NCI-H345 treated with DMSO at 0.1 percent for 48 hours (cell line): ENCODE measurements at regions not wholly inside any gene's neighbourhood (a gene's known extent, or its start where the extent isn't known, plus 50 kb on each side); places are given as distances from the start of the nearest gene placed in this dataset.

Experiments used
- DNase-seq: peaks from one replicate; lab custom pipeline; 2025; ENCODE audit not compliant: unreplicated experiment; lab: John Stamatoyannopoulos, UW

DNA sequence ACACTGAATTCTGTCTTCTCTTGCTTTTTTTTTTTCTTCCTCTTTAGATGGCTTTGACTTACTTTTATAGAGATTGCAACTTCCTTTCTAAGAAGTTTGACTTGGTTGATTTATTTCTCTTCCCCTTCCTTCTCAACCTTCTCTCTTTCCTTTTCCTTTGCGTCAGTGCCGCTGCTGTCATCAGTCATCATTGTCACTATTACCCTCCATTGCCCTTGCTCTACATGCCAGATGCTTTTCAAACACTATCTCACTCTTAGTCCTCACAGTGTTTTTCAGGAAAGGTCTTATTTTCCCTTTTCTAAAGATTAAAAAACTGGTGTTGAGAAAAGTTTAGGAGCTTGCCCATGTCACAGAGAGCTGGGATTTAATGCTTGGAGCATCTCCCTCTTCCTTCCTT lies 74.7 kb upstream of the C11orf87 start:
- no peak for DNase-seq

DNA sequence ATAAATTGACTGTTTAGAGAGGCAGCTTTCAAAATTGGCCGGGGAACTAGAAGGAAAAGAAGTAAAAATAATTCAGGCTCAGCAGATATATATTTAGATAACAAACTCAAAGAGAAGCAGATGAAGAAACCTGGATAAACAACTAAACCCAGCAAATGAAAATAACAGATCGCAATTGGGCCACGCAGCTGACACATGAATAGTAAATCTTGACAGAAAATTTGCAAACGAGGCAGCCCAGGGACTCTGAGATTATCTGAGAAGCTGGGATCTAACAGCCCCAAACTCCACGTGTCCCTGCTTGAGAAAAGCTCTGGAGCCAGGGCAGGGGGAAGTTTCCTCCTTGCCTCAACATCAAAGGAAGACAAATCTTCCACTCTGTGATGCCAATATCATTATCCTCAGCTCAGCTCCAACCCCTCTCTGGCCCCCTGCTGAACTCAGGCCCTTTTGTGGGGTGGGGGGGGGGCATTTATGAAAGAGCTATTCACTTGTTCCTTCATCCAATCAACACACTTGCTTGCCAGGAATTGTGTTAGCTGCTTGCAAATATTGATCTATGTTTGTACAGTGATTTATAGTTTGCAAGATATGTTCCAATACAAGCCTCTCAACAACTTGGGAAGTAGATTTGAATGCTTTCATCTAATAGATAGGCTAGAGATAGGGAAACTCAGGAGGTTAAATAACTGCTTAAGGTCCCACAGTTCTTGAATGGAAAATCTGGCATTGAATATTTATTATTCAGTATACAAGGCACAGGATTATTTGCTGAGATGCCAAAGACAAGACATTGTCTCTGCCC lies 72.5 kb upstream of the C11orf87 start:
- no peak for DNase-seq

DNA sequence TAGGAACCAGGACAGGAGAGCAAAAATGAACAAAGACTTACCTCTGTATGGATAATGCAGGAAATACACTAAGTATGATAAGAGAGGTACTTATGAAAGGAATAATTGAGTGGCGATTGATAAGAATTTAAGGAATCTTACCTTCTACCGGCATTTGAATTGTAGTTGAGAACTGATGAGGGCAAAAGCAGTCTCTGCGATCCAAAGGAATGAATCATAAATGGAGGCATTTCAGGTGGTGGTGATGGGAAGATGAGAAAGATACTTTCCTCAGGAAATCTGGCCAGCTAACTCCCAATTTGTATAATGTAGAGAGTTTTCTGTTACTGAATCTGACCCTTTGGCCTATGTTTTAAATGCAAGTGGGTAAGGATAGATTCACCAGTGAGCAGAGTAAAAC lies 71.9 kb upstream of the C11orf87 start:
- DNase-seq: no peak

DNA sequence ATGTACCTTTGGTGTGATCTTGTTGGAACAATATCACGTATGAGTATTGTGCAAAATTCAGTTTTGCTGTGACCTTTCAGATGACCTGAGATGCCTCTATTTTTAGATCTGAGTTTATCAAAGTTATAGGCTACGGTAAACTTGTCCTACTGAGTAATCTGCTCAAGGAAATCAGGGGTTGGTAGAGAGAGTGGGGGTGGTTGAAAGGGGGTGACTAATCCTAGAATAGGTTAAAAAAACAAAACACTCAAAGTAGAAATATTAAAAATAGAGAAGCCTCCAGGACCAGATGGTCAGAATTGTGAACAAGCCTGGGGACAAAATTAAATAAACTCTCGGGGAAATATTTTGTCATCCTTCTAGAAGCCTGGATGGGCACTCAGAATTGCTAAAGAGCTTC lies 59.9 kb upstream of the C11orf87 start:
- no peak for DNase-seq

DNA sequence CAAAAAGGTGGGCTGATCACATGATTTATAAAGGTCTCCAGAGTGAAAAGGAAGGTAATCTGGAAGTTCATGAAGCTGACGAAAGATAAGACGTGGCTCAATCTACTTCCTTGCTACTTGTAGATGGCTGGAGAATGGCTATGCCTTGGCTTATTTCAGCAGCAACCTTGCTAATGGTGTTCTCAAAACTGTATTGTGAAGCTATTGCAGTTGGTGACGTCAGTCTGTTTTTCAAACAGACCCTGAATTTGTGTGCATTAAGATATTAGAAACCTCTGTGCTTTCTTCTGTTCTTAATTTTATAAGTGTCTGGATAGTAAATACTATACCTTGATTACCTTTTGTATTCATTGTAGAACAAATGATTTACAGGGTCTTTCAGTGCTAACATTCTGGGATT lies 58.3 kb upstream of the C11orf87 start:
- DNase-seq: no peak

DNA sequence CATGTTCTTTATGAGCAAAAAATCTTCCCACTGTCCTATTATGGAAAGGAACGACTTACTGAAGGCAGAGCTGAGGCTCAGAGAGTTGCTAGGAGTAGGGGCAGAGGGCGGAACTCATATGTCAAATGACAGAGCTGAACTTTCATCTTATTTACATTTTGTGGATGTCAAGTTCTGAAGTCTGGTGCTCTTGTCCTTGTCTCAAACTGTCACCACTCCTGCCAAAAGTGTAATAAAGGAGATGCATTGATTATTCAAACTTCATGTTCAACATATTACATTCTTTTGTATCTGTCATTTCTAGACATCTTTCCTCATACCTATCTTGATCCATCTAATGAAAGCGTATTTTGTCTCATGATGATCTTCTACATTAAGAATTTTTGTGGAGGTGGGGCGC lies 57.1 kb upstream of the C11orf87 start:
- no peak for DNase-seq

DNA sequence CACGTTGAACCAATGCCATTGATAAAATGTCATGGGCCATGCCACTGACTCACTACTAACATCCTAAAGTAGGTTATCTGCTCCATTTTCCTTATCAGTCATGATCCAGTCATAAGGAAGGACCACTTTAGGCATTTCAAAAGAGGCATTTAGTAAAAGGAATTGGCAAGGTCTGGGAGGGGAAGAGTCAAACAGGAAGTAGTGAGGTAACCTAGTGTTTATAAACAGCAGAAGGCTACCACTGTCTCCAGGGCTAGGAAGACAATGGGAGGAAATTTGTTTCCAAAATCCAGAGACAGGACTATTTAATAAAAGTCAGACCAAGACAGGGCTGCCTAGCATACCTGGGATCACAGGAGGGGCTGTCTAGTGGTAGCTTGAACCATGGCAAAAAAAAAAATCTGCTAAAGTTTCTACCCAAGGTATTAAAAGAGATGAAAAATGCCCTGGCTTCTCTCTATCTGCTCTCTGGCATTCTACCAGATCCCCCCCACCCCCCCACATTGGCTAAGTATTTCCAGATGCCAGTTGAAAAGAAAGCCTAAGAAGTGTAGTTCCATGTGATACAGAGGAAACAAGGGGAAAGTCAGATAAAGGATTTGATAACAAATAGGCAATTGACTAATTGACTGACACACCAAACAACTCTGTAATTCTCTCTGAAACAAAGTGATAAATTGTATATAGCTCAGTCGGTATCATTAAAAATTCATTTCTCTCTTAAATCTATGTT lies 50.4 kb upstream of the C11orf87 start:
- DNase-seq: no peak
